Thoracic aorta (tissue), 2 donors: ENCODE measurements at regions not wholly inside any gene's neighbourhood (a gene's known extent, or its start where the extent isn't known, plus 50 kb on each side); places are given as distances from the start of the nearest gene placed in this dataset.

Source experiments
- ATAC-seq: fragments of 150-250 bp; one replicate; pipeline ENCODE4 v1.8.0; 2017; ENCODE audit warnings: low read depth; ENCODE audit not compliant: insufficient number of reproducible peaks, low FRiP score
- DNase-seq: peaks from one replicate; pipeline ENCODE4 v3.0.0-alpha.2; 2020; ENCODE audit warnings: low spot score
- H3K27ac ChIP-seq, 2 donors: fragments of 200-600 bp; sonication (generic); 1 replicate in 1 of 2; 2 replicates in 1 of 2; pipeline ENCODE4 v1.5.1; 2016; ENCODE audit warnings: mild to moderate bottlenecking in 2 of 2, moderate library complexity in 2 of 2
- H3K27me3 ChIP-seq: fragments of 200-600 bp; sonication (generic); replicated peaks from 2 replicates; pipeline ENCODE4 v1.6.0; 2016; ENCODE audit warnings: mild to moderate bottlenecking; ENCODE audit not compliant: insufficient read depth
- H3K36me3 ChIP-seq: fragments of 200-600 bp; sonication (generic); one replicate; pipeline ENCODE4 v1.5.1; 2016
- H3K4me1 ChIP-seq, 2 donors: fragments of 200-600 bp; sonication (generic); 1 replicate in 1 of 2; 2 replicates in 1 of 2; pipeline versions ENCODE4 v1.5.1 to v1.6.0; 2016; ENCODE audit warnings: low read depth in 2 of 2, mild to moderate bottlenecking in 1 of 2; ENCODE audit not compliant: control insufficient read depth in 1 of 2
- H3K4me3 ChIP-seq: fragments of 200-600 bp; sonication (generic); 2 replicates; pipeline ENCODE4 v1.5.1; 2016; ENCODE audit warnings: mild to moderate bottlenecking
- H3K9me3 ChIP-seq: fragments of 200-600 bp; sonication (generic); 2 replicates; pipeline ENCODE4 v1.5.1; 2016
- TF ChIP-seq, protein P1 (sequence below): fragments of 200-600 bp; sonication (generic); IDR thresholded peaks from one replicate; pipeline ENCODE4 v1.5.1; 2019; ENCODE audit warnings: antibody characterized with exemption

GRCh38 chr4:116573540-116573939, 511.8 kb downstream of the TRAM1L1 start:
- DNase-seq (no peak), ATAC-seq (no peak)
- H3K4me1 ChIP-seq: no peaks in the 10 kb centered on the region
- no peak overlapping the region for H3K4me3 ChIP-seq
- H3K27ac ChIP-seq: no peak overlapping the region
- no peaks in the 10 kb centered on the region for H3K9me3 ChIP-seq
- no peaks in the 10 kb centered on the region for H3K27me3 ChIP-seq
- H3K36me3 ChIP-seq: no peaks in the 10 kb centered on the region
- TF ChIP-seq, protein P1, sequence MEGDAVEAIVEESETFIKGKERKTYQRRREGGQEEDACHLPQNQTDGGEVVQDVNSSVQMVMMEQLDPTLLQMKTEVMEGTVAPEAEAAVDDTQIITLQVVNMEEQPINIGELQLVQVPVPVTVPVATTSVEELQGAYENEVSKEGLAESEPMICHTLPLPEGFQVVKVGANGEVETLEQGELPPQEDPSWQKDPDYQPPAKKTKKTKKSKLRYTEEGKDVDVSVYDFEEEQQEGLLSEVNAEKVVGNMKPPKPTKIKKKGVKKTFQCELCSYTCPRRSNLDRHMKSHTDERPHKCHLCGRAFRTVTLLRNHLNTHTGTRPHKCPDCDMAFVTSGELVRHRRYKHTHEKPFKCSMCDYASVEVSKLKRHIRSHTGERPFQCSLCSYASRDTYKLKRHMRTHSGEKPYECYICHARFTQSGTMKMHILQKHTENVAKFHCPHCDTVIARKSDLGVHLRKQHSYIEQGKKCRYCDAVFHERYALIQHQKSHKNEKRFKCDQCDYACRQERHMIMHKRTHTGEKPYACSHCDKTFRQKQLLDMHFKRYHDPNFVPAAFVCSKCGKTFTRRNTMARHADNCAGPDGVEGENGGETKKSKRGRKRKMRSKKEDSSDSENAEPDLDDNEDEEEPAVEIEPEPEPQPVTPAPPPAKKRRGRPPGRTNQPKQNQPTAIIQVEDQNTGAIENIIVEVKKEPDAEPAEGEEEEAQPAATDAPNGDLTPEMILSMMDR: no peak

- ATAC-seq (no peak), DNase-seq (no peak)
- TF ChIP-seq, protein P1: no peak
- H3K4me3 ChIP-seq: no peak overlapping the region
- H3K9me3 ChIP-seq: no peaks in the 10 kb centered on the region
- no peaks in the 10 kb centered on the region for H3K4me1 ChIP-seq
- H3K36me3 ChIP-seq: no peaks in the 10 kb centered on the region
- H3K27me3 ChIP-seq: no peaks in the 10 kb centered on the region
- H3K27ac ChIP-seq: no peak overlapping the region
Observed at GRCh38 chr4:116561768-116562167, 523.6 kb downstream of the TRAM1L1 start.

DNA sequence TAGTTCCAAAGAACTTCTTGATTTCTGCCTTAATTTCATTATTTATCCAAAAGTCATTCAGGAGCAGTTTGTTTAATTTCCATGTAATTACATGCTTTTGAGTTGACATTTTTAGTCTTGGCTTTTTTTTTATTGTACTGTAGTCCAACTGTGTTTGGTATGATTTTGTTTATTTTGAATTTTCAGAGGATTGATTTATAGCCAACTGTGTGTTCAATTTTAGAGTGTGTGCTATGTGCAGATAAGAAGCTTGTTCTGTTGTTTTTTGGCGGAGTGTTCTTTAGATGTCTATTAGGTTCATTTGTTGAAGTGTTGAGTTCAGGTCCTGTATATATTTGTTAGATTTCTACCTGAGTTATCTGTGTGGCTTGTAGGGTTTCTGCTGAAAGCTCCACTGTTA, 533.6 kb downstream of the TRAM1L1 start:
- ATAC-seq: no peak
- H3K27ac ChIP-seq: no peak overlapping the region
- no peaks in the 10 kb centered on the region for H3K9me3 ChIP-seq
- H3K4me3 ChIP-seq: no peak overlapping the region
- H3K4me1 ChIP-seq: no peaks in the 10 kb centered on the region
- no peaks in the 10 kb centered on the region for H3K27me3 ChIP-seq
- H3K36me3 ChIP-seq: no peaks in the 10 kb centered on the region
- TF ChIP-seq, protein P1: no peak
- no peak for DNase-seq

DNA sequence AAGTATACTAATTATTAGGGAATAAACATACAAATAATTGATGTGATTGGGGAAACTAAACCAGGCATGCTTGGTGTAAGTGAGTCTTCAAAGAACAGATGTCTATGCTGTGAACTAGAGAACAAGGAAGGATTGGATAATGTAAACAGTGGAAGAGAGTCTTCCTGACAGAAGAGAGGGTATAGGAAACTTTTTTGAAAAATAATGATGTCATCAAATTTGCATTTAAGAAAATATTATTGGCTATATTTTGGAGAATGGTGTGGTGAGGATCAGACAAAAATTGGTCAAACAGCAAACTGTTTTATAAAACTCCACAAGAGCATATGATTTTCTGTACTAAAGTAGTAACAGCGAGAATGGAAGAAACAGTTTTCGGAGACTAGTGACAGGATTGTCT, 537.7 kb downstream of the TRAM1L1 start:
- no peak for ATAC-seq
- Histone ChIP-seq H3K4me1 (no peaks in the 10 kb centered on the region), H3K27me3 (no peaks in the 10 kb centered on the region), H3K9me3 (no peaks in the 10 kb centered on the region), H3K27ac (no peak overlapping the region), H3K36me3 (no peaks in the 10 kb centered on the region), H3K4me3 (no peak overlapping the region)
- TF ChIP-seq, protein P1: no peak
- DNase-seq: no peak

GRCh38 chr4:116546759-116547158, 538.6 kb downstream of the TRAM1L1 start:
- Histone ChIP-seq H3K9me3 (no peaks in the 10 kb centered on the region), H3K27me3 (no peaks in the 10 kb centered on the region), H3K4me3 (no peak overlapping the region), H3K27ac (no peak overlapping the region), H3K36me3 (no peaks in the 10 kb centered on the region), H3K4me1 (no peaks in the 10 kb centered on the region)
- TF ChIP-seq, protein P1: no peak
- DNase-seq (no peak), ATAC-seq (no peak)
